ENCODE measurements at regions not wholly inside any gene's neighbourhood (a gene's known extent, or its start where the extent isn't known, plus 50 kb on each side); places are given as distances from the start of the nearest gene placed in this dataset.

- DNase-seq: peak; percentile 45
These were observed 104.2 kb upstream of the HSD17B12 start for GRCh38 chr11:43576320-43576802.

- DNase-seq: peak; percentile 45
These were observed 103.6 kb upstream of the HSD17B12 start for GRCh38 chr11:43576803-43577521.

- DNase-seq: no peak
These were observed 102.8 kb upstream of the HSD17B12 start for GRCh38 chr11:43577566-43578264.

GRCh38 chr11:43578346-43579170, 102.0 kb upstream of the HSD17B12 start:
- no peak for DNase-seq

- DNase-seq: peak; percentile 25
These were observed 101.2 kb upstream of the HSD17B12 start for GRCh38 chr11:43579171-43579918.

GRCh38 chr11:43579919-43580276, 100.6 kb upstream of the HSD17B12 start:
- DNase-seq: no peak

GRCh38 chr11:43580735-43581369, 99.7 kb upstream of the HSD17B12 start:
- no peak for DNase-seq

- DNase-seq: no peak
These were observed 99.0 kb upstream of the HSD17B12 start for GRCh38 chr11:43581370-43582023.

- DNase-seq: no peak
These were observed 98.3 kb upstream of the HSD17B12 start for GRCh38 chr11:43582024-43582862.

GRCh38 chr11:43582863-43583462, 97.6 kb upstream of the HSD17B12 start:
- DNase-seq: no peak

- no peak for DNase-seq
These were observed 97.0 kb upstream of the HSD17B12 start for GRCh38 chr11:43583548-43583947.

GRCh38 chr11:43585877-43586608, 94.5 kb upstream of the HSD17B12 start:
- no peak for DNase-seq

- DNase-seq: no peak
These were observed 90.8 kb upstream of the HSD17B12 start for GRCh38 chr11:43589601-43590250.

- DNase-seq: no peak
These were observed 79.0 kb upstream of the HSD17B12 start for GRCh38 chr11:43601511-43601910.

GRCh38 chr11:43602670-43603069, 77.9 kb upstream of the HSD17B12 start:
- no peak for DNase-seq

- DNase-seq: no peak
These were observed 66.3 kb upstream of the HSD17B12 start for GRCh38 chr11:43614214-43614613.

GRCh38 chr11:43619863-43620505, 60.6 kb upstream of the HSD17B12 start:
- no peak for DNase-seq

GRCh38 chr11:43626798-43627197, 53.7 kb upstream of the HSD17B12 start:
- no peak for DNase-seq

All from DMS79 treated with DMSO at 0.1 percent for 48 hours (cell line).